Epithelial cell of prostate (primary cell): ENCODE measurements at regions not wholly inside any gene's neighbourhood (a gene's known extent, or its start where the extent isn't known, plus 50 kb on each side); places are given as distances from the start of the nearest gene placed in this dataset.

ENCODE experiments used
- DNase-seq: peaks from one replicate; pipeline ENCODE4 v3.0.0-alpha.2; 2011; ENCODE audit warnings: low read depth, low spot score
- H3K27ac ChIP-seq: fragments of 450-650 bp; 2 replicates; pipeline ENCODE4 v1.5.1; 2017; ENCODE audit warnings: mild to moderate bottlenecking

DNA sequence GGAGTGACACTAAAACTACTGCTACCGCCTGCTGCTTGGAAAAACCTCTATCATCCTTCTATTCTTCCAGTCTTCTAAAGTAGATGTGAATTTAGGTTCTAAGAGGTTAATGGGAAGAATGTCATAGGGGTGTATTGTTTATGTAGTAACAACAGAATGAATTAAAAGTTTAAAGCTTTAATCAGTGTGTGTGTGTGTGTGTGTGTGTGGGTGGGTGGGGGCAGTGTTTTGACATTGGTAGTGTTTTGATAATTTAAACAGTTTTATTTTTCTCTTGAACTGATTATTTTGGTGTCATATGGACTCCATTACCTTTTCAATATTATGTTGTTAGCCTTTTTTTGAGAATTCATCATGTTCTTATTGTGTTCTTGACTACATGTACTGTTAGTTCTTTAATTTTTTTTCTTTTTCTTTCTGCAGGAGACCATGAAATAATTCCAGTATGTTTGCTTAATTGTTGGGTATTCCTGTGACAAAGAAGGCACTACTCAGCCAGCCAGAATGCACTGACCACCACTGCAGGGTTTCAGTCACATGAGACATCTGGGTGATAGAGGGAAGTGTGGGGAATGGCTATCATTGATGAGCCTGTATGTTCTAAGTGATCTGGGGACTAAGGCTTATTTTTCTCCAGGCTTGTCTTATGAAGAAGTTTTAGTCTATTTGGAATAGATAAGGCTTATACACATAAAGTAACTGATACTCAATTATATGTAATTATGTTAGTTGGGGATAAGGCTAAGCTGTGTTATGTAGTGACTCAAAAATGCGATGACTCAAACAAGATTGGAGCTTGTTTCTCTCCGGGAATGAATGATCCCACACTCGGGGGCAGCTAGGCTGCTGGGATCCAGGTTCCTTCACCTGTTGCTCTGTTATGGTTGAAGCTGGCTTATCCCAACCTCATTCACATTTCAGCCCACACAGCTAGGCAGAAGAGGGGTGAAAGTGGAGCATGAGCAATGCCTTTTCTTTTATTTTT is 50.2 kb upstream of the ACTBL2 start:
- H3K27ac ChIP-seq: no peak overlapping the region
- no peak for DNase-seq
